LNCAP (cell line): ENCODE measurements at regions not wholly inside any gene's neighbourhood (a gene's known extent, or its start where the extent isn't known, plus 50 kb on each side); places are given as distances from the start of the nearest gene placed in this dataset.

Experiments
- CTCF ChIP-seq: fragments of 450-650 bp; IDR thresholded peaks from 2 replicates; pipeline ENCODE4 v1.5.1; 2017; ENCODE audit warnings: mild to moderate bottlenecking

GRCh38 chr4:65021149-65021548 is 611.9 kb upstream of the TECRL start:
- no peak for TF ChIP-seq CTCF

- TF ChIP-seq CTCF: no peak
Measured at GRCh38 chr4:65019775-65020174, 610.5 kb upstream of the TECRL start.

- TF ChIP-seq CTCF: no peak
Measured at GRCh38 chr4:65018313-65018712, 609.1 kb upstream of the TECRL start.

- no peak for TF ChIP-seq CTCF
Measured at GRCh38 chr4:65014078-65014477, 604.8 kb upstream of the TECRL start.

GRCh38 chr4:65007841-65008439 is 598.7 kb upstream of the TECRL start:
- TF ChIP-seq CTCF: peak; percentile 73

- no peak for TF ChIP-seq CTCF
Measured at GRCh38 chr4:64975177-64975576, 565.9 kb upstream of the TECRL start.

GRCh38 chr4:64969081-64969480 is 559.8 kb upstream of the TECRL start:
- TF ChIP-seq CTCF: no peak

GRCh38 chr4:64967286-64967685 is 558.0 kb upstream of the TECRL start:
- TF ChIP-seq CTCF: no peak
